Fibroblast of pulmonary artery (primary cell): ENCODE measurements at regions not wholly inside any gene's neighbourhood (a gene's known extent, or its start where the extent isn't known, plus 50 kb on each side); places are given as distances from the start of the nearest gene placed in this dataset.
A peak's percentile ranks its signal among the peaks of the same experiment; 100 is the strongest.

Source experiments
- DNase-seq: peaks from one replicate; pipeline ENCODE4 v3.0.0-alpha.2; 2010; ENCODE audit warnings: low read depth
- H3K4me3 ChIP-seq: replicated peaks from 2 replicates; pipeline ENCODE4 v1.5.1; 2011; ENCODE audit warnings: low read depth, mild to moderate bottlenecking, control low read depth, low read length, moderate library complexity
- CTCF ChIP-seq: IDR thresholded peaks from 2 replicates; pipeline ENCODE4 v1.5.1; 2011; ENCODE audit warnings: mild to moderate bottlenecking, control low read depth, low read length, inconsistent platforms; ENCODE audit errors: missing control alignments

- DNase-seq = peak; percentile 22
- no peak for TF ChIP-seq CTCF
- no peak overlapping the region for H3K4me3 ChIP-seq
Measured at GRCh38 chr2:188158337-188159100, 133.2 kb upstream of the GULP1 start.

- DNase-seq = no peak
- no peak overlapping the region for H3K4me3 ChIP-seq
- no peak for TF ChIP-seq CTCF
Measured at GRCh38 chr2:188159484-188159883, 132.2 kb upstream of the GULP1 start.

GRCh38 chr2:188170356-188170755 lies 121.3 kb upstream of the GULP1 start:
- TF ChIP-seq CTCF = no peak
- no peak overlapping the region for H3K4me3 ChIP-seq
- no peak for DNase-seq

- TF ChIP-seq CTCF = no peak
- H3K4me3 ChIP-seq = no peak overlapping the region
- no peak for DNase-seq
Measured at GRCh38 chr2:188176620-188177019, 115.1 kb upstream of the GULP1 start.

- DNase-seq = peak; percentile 18
- TF ChIP-seq CTCF = no peak
- H3K4me3 ChIP-seq = no peak overlapping the region
Measured at GRCh38 chr2:188181067-188181838, 110.4 kb upstream of the GULP1 start.

GRCh38 chr2:188181884-188182283 lies 109.8 kb upstream of the GULP1 start:
- TF ChIP-seq CTCF = no peak
- DNase-seq = no peak
- H3K4me3 ChIP-seq = no peak overlapping the region
